Cardiac fibroblast (primary cell): ENCODE measurements at regions not wholly inside any gene's neighbourhood (a gene's known extent, or its start where the extent isn't known, plus 50 kb on each side); places are given as distances from the start of the nearest gene placed in this dataset.

Experiments used
- DNase-seq, 2 donors: peaks; one replicate each; pipeline versions ENCODE4 v3.0.0 to v3.0.0-alpha.2; 2010; ENCODE audit warnings: low read depth in 2 of 2
- H3K4me3 ChIP-seq, 2 donors: replicated peaks in 1 of 2; 1 replicate in 1 of 2; 2 replicates in 1 of 2; pipeline ENCODE4 v1.5.1; 2011; ENCODE audit warnings: low read depth in 2 of 2, low read length in 2 of 2, mild to moderate bottlenecking in 2 of 2, moderate library complexity in 1 of 2
- CTCF ChIP-seq: IDR thresholded peaks from one replicate; pipeline ENCODE4 v1.5.1; 2011; ENCODE audit warnings: low read depth, mild to moderate bottlenecking, low read length, inconsistent platforms

- H3K4me3 ChIP-seq = no peak overlapping the region
- no peak for TF ChIP-seq CTCF
- DNase-seq = peak in 1 of 2 donors; percentile 45
These were observed 593.8 kb upstream of the SLIT2 start for GRCh38 chr4:19657856-19658255.

- TF ChIP-seq CTCF = no peak
- H3K4me3 ChIP-seq = no peak overlapping the region
- no peak for DNase-seq
These were observed 596.0 kb upstream of the SLIT2 start for GRCh38 chr4:19655666-19656065.

- no peak for TF ChIP-seq CTCF
- DNase-seq = no peak
- H3K4me3 ChIP-seq = no peak overlapping the region
These were observed 600.5 kb upstream of the SLIT2 start for GRCh38 chr4:19650903-19651864.

GRCh38 chr4:19645589-19645988, 606.1 kb upstream of the SLIT2 start:
- H3K4me3 ChIP-seq = no peak overlapping the region
- no peak for DNase-seq
- no peak for TF ChIP-seq CTCF

- no peak for TF ChIP-seq CTCF
- no peak overlapping the region for H3K4me3 ChIP-seq
- DNase-seq = no peak
These were observed 615.3 kb upstream of the SLIT2 start for GRCh38 chr4:19636451-19636850.

- TF ChIP-seq CTCF = no peak
- DNase-seq = no peak
- no peak overlapping the region for H3K4me3 ChIP-seq
These were observed 619.9 kb upstream of the SLIT2 start for GRCh38 chr4:19631814-19632213.
